Stimulated activated CD8-positive, alpha-beta memory T cell treated with anti-CD3 and anti-CD28 coated beads, Interleukin-15, amount 100 ng/mL, for 48 hours (primary cell): ENCODE measurements at regions not wholly inside any gene's neighbourhood (a gene's known extent, or its start where the extent isn't known, plus 50 kb on each side); places are given as distances from the start of the nearest gene placed in this dataset.
"Not testable (repeated sequence)": the region's sequence is repeated elsewhere in the genome, so short reads cannot be mapped to it uniquely, and the experiment has no call there.

Experiments
- DNase-seq, 2 donors: peaks; one replicate each; pipeline ENCODE4 v3.0.0-alpha.2; 2020; ENCODE audit warnings: low read depth in 2 of 2

- no peak for DNase-seq
These were observed 169.2 kb downstream of the OR2B2 start for GRCh38 chr6:27742833-27743573.

DNA sequence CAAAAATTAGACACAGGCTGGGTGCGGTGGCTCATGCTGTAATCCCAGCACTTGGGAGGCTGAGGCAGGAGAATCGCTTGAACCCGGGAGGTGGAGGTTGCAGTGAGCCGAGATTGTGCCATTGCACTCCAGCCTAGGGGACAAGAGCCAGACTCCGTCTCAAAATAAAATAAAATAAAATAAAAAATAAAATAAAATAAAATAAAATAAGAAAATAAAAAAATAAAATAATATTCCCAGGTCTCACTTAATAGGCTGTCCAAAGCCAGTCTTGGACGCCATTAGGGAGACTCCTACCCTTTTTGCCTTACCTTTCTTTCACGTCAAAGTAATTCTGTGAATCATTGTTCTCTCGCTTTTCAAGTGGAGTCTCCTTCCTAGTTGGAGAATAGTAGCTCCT is 172.3 kb downstream of the OR2B2 start:
- DNase-seq, result not testable (repeated sequence)

- no peak for DNase-seq
These were observed 175.5 kb downstream of the OR2B2 start for GRCh38 chr6:27736686-27737085.

- no peak for DNase-seq
These were observed 183.8 kb downstream of the OR2B2 start for GRCh38 chr6:27728442-27728841.

DNA sequence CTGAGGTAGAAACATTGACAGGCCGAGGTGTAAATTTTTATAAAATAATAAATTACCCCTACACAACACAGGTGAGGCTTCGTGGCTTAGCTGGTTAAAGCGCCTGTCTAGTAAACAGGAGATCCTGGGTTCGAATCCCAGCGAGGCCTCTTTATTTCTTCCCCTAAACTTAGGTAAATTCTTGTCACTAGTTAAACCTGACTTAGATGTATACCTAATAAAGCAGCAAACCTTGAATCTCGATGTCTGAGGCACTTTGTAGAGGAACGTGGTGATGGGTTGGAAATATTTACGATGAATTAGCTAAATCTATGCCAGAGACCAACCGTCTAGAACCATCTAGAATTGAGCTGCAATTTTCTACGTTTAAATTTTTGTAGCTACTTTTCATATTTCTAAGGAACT is 185.6 kb downstream of the OR2B2 start:
- no peak for DNase-seq

GRCh38 chr6:27720607-27721580 is 191.3 kb downstream of the OR2B2 start:
- peak in 1 of 2 donors; percentile 17 for DNase-seq

GRCh38 chr6:27719039-27719438 is 193.2 kb downstream of the OR2B2 start:
- DNase-seq, result peak in 1 of 2 donors; percentile 2

DNA sequence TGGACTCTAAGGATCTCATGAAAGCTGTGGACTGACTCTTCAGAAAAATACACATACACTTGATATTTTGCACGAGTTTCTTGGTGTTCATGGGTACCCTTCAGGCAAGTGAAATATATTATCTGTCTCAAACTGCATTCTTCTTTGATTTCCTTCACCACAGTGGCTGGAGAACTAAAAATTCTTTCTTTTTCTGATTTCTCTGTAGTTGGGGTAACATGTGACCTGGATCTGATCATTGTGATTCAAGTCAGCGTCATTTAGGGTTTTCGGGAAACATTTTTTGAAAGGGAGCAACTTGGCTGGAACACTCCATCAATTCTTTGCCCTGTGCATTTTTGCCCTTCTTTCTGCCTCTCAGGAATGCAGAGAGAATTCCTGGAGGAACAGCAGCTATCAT is 205.8 kb downstream of the OR2B2 start:
- no peak for DNase-seq

GRCh38 chr6:27700337-27700736 is 211.9 kb downstream of the OR2B2 start:
- DNase-seq, result no peak

GRCh38 chr6:27694547-27694874 is 217.7 kb downstream of the OR2B2 start:
- DNase-seq, result no peak

DNA sequence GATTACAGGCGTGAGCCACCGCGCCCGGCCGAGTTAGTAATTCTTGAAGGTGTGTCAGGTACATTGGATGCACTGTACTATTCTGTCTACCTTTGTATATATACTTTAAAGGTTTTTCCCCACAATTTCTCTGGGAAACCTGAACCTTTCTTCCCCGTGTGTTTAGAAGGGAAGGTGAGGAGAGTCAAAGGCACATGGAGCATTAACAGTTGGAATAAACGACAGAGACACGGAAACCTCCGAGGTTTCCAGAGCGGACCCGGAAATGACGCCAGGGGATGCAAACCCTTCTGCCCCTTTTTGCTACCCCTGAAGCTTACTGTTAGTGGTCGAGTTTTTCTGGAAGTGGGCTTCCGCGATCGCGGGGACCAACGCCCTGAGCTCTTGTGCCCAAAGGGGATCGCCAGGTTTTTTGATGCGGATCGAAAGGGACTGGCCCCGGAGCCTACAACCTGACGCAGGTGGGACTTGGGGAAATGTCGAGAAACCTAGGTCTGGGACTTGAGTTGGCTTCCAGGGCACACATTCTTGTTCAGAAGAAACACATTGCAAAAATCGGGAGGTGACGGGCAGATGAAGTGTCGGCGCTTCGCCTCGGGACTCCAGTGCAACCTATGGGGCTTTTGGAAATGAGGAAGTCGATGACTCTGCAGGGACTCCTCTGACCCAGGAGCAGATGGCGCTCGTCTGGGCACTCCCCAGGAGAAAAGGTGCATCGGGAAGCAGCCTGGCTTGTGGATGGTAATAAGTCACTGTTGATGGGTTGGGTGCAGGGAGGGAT is 218.2 kb downstream of the OR2B2 start:
- peak in 1 of 2 donors; percentile 12 for DNase-seq

DNA sequence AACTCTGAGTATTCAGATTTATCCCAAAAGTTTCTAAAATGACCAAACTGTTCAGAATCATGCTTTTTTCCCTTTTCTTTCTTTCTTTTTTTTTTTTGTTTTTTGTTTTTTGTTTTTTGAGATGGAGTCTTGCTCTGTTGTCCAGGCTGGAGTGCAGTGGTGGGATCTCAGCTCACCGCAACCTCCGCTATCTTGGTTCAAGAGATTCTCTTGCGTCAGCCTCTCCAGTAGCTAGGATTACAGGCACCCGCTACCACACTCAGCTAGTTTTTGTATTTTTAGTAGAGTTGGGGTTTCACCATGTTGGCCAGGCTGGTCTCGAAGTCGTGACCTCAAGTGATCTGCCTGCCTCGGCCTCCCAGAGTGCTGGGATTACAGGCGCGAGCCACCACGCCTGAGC is 219.2 kb upstream of the ZNF184 start:
- DNase-seq, result not testable (repeated sequence)

- peak; percentile 60 to 72 for DNase-seq
These were observed 215.2 kb upstream of the ZNF184 start for GRCh38 chr6:27688014-27688586.

DNA sequence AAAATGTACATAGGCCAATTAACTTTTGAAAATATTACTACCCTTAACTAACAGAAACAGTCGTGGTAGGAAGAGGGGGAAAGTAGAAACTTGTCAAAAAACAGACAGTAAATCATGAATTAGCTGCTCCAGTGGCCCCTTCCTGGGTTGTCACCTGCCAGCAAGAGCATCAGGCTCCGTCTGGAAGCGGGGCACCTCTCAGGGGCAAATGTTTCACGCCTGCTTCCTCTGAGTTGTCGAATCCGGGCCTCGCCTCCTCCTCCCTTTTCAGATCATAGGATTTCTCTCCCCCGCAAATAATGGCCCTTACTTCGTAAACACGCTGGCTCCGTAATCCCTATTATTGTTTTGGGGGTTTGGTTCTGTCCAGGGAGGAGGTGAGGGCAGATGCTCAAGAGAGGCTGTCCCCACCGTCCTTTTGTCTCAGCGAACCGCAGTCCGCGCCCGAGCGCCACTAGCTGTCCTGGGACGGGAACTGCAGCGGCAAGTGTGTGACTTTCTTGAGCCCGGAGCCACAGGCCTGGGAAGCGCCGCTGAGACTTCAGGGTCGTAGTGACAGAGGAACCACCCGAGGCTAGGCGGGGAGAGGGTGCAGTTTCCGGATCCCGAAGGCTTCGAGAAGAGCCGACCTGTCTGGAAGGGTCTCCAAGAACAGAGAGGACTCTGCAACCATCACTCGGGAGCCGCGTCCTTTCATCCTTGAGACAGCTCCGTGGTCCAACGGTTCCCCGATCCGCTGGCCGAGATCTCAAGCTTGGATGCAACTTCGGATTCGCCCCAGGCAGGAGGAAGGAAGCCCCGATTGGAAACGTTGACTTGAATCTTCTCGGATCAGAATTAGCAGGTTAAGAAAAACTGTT is 214.5 kb upstream of the ZNF184 start:
- DNase-seq, result peak; percentile 76 to 77

DNA sequence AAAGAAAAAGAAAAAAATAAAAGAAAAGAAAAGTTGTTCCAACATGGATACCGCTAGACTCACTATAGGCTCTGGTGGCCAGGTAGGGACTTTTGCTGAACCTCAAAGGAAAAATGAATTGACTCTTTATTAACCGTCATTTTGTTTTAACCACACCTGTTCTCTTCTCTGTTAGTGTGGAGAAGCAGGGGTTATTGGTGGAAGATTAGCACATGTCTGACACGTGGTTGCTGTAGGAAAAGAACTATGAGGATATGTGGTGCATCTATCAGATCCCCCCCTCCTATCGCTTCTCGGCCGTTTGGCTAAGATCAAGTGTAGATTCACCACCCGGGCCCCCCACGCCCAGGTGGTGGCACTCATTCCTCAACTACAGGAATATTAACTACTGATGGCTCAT is 212.4 kb upstream of the ZNF184 start:
- DNase-seq, result no peak

DNA sequence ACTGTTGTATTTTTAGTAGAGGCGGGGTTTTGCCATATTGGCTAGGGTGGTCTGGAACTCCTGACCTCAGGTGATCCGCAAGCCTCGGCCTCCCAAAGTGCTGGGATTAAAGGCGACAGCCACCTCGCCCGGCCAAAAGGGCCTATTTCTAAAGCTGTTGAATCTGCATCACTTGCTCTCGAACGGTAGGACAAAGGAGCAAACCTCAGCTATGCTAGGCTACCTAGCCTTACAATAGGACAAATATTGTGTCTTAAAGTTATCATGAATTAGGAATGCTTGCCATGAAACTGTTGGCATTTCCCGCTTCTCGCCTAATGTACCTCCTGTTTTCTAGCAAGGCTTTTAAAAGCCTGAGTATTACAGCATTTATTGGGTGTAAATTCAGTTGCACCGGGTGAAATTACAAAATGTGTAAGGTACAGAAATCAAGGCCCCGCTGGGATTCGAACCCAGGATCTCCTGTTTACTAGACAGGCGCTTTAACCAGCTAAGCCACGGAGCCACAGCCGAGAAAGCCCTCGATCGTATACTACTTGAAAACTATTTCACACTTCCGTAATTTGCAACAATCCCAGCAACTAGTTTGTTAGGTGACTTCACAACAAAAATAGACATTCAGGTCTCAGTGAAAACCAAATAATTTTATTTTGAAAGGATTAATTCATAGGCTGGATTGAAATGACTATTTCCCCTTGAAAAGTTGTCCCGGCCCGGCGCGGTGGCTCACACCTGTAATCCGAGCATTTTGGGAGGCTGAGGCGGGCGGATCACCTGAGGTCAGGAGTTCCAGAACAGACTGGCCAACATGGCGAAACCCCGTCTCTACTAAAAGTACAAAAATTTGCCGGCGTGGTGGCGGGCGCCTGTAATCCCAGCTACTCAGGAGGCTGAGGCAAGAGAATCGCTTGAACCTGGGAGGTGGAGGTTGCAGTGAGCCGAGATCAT is 211.6 kb upstream of the ZNF184 start:
- DNase-seq, result peak in 1 of 2 donors; percentile 33

DNA sequence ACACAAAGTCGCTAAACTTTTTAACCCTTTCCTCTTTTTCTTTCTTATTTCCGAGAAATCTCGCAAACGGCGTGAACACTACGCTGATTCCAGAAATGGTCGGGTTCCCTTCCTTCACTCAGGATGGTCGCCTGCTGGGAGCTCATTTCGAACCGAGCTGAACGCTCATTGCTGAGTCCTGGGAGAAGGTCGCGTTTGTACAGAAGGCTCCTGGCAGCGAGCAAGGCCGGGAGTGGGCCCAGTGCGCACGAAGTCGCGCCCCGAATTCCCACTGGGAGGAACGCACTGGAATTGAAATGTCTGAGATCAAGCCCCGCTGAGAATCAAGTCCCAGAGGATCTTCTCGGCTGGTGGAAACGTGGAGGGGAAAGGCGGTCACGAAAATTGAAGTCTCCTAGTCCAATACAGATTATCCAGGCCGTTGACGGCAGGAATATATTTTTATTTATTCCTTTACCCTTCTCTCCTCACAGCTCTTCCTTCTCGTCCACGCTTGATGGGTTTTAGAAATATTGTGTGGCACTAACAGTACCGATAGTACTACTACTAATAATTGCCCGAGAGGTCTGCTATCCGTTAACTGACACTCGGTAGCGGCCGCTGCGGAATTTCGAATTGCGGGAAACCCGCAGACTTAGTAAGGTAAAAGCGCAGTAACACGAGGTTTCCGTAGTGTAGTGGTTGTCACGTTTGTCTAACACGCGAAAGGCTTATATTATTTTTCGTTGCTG is 207.2 kb upstream of the ZNF184 start:
- DNase-seq, result no peak

GRCh38 chr6:27679308-27679963 is 206.5 kb upstream of the ZNF184 start:
- DNase-seq, result no peak
